Fibroblast of lung (primary cell): ENCODE measurements at regions not wholly inside any gene's neighbourhood (a gene's known extent, or its start where the extent isn't known, plus 50 kb on each side); places are given as distances from the start of the nearest gene placed in this dataset.
"Not testable (repeated sequence)": the region's sequence is repeated elsewhere in the genome, so short reads cannot be mapped to it uniquely, and the experiment has no call there.

Experiments
- EZH2 ChIP-seq: IDR thresholded peaks from 2 replicates; pipeline ENCODE4 v1.5.1; 2012; ENCODE audit warnings: low read length, control low read depth, mild to moderate bottlenecking; ENCODE audit errors: missing control alignments
- TF ChIP-seq, protein P1 (sequence below), 2 donors: IDR thresholded peaks in 1 of 2; conservative IDR thresholded peaks in 1 of 2; 1 replicate in 1 of 2; 2 replicates in 1 of 2; pipeline ENCODE4 v1.5.1; 2011 to 2012; ENCODE audit warnings: low read length in 2 of 2, control low read depth in 1 of 2, inconsistent platforms in 1 of 2, low read depth in 1 of 2, mild to moderate bottlenecking in 1 of 2

DNA sequence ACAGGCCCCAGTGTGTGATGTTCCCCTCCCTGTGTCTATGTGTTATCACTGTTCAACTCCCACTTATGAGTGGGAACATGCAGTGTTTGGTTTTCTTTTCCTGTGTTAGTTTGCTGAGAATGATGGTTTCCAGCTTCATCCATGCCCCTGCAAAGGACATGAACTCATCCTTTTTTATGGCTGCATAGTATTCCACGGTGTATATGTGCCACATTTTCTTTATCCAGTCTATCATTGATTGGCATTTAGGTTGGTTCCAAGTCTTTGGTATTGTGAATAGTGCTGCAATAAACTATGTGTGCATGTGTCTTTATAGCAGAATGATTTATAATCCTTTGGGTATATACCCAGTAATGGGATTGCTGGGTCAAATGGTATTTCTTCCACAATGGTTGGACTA, 64.2 kb downstream of the ADCYAP1 start:
- TF ChIP-seq, protein P1, sequence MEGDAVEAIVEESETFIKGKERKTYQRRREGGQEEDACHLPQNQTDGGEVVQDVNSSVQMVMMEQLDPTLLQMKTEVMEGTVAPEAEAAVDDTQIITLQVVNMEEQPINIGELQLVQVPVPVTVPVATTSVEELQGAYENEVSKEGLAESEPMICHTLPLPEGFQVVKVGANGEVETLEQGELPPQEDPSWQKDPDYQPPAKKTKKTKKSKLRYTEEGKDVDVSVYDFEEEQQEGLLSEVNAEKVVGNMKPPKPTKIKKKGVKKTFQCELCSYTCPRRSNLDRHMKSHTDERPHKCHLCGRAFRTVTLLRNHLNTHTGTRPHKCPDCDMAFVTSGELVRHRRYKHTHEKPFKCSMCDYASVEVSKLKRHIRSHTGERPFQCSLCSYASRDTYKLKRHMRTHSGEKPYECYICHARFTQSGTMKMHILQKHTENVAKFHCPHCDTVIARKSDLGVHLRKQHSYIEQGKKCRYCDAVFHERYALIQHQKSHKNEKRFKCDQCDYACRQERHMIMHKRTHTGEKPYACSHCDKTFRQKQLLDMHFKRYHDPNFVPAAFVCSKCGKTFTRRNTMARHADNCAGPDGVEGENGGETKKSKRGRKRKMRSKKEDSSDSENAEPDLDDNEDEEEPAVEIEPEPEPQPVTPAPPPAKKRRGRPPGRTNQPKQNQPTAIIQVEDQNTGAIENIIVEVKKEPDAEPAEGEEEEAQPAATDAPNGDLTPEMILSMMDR (conservative IDR thresholded peaks at IDR 0.05 in 1 of 2, IDR thresholded peaks at IDR 0.05 in 1 of 2; ENCODE audit: low read depth in 1 of 2, low read length in 2 of 2) = not testable (repeated sequence)
- not testable (repeated sequence) for TF ChIP-seq EZH2
